ENCODE measurements at regions not wholly inside any gene's neighbourhood (a gene's known extent, or its start where the extent isn't known, plus 50 kb on each side); places are given as distances from the start of the nearest gene placed in this dataset.
"Not testable (repeated sequence)": the region's sequence is repeated elsewhere in the genome, so short reads cannot be mapped to it uniquely, and the experiment has no call there.

DNA sequence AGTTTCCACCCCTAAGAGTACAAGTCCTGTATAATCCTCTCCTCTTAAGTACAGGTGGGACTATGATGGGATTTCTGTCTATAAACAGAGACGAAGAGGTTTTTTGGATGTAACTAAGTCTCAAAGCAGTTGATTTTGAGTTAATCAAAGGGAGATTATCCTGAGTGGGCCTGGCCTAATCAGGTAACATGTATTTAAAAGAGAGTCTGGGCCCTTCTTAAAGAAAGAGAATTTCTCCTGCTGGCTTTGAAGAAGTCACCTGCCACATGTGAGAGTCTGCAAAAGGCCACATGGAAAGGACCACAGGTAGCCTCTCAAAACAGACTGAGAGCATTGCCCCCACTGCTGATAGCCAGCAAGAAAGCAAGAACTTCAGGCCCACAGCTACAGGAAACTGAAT, 142.3 kb downstream of the IRX5 start:
- Histone ChIP-seq H4K20me1 (ENCODE audit: control insufficient read depth, insufficient read depth, low read depth, low read length) (no peaks in the 10 kb centered on the region), H3K27me3 (ENCODE audit: control insufficient read depth, low read length) (no peaks in the 10 kb centered on the region), H3K4me3 (ENCODE audit: low read length) (no peak overlapping the region), H3F3A (ENCODE audit: control insufficient read depth, insufficient read depth) (no peaks in the 10 kb centered on the region), H3K4me2 (ENCODE audit: low read length) (no peak overlapping the region), H3K36me3 (ENCODE audit: control insufficient read depth, low read length) (no peaks in the 10 kb centered on the region), H3K9me2 (replicated peaks; ENCODE audit: control insufficient read depth, low read length) (no peaks in the 10 kb centered on the region), H3K9me3 (ENCODE audit: control insufficient read depth, insufficient read depth, low read length) (no peaks in the 10 kb centered on the region), H3K27ac (ENCODE audit: low read depth, low read length) (no peak overlapping the region), H3K79me2 (ENCODE audit: control insufficient read depth, low read length) (no peaks in the 10 kb centered on the region), H3K4me1 (ENCODE audit: control insufficient read depth, low read length) (no peaks in the 10 kb centered on the region)
- no peak for TF ChIP-seq EZH2phosphoT487 (IDR thresholded peaks at IDR 0.05; ENCODE audit: borderline replicate concordance, low read length)
- TF ChIP-seq, protein P1, sequence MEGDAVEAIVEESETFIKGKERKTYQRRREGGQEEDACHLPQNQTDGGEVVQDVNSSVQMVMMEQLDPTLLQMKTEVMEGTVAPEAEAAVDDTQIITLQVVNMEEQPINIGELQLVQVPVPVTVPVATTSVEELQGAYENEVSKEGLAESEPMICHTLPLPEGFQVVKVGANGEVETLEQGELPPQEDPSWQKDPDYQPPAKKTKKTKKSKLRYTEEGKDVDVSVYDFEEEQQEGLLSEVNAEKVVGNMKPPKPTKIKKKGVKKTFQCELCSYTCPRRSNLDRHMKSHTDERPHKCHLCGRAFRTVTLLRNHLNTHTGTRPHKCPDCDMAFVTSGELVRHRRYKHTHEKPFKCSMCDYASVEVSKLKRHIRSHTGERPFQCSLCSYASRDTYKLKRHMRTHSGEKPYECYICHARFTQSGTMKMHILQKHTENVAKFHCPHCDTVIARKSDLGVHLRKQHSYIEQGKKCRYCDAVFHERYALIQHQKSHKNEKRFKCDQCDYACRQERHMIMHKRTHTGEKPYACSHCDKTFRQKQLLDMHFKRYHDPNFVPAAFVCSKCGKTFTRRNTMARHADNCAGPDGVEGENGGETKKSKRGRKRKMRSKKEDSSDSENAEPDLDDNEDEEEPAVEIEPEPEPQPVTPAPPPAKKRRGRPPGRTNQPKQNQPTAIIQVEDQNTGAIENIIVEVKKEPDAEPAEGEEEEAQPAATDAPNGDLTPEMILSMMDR (IDR thresholded peaks at IDR 0.05; ENCODE audit: low read depth, low read length, poor library complexity, severe bottlenecking) = no peak

DNA sequence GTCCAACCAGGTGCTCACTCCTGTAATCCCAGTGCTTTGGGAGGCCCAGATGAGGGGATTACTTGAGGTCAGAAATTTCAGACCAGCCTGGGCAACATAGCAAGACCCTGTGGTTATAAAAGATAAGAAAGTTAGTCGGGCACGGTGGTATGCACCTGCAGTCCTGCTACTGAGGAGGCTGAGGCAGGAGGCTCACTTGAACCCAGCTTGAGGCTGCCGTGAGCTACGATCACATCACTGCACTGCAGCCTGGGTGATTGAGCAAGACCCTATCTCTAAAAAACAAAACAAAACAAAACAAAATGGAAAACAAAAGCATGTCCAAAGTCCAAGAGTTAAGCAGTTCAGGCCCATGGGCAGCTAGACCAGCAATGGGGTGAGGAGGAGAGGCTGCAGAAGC, 143.2 kb downstream of the IRX5 start:
- Histone ChIP-seq H3K4me2 (ENCODE audit: low read length) (no peak overlapping the region), H3K4me3 (ENCODE audit: low read length) (no peak overlapping the region), H3K79me2 (ENCODE audit: control insufficient read depth, low read length) (no peaks in the 10 kb centered on the region), H3K36me3 (ENCODE audit: control insufficient read depth, low read length) (no peaks in the 10 kb centered on the region), H3K9me2 (replicated peaks; ENCODE audit: control insufficient read depth, low read length) (no peaks in the 10 kb centered on the region), H3K27ac (ENCODE audit: low read depth, low read length) (no peak overlapping the region), H3F3A (ENCODE audit: control insufficient read depth, insufficient read depth) (no peaks in the 10 kb centered on the region), H3K27me3 (ENCODE audit: control insufficient read depth, low read length) (no peaks in the 10 kb centered on the region), H3K4me1 (ENCODE audit: control insufficient read depth, low read length) (no peaks in the 10 kb centered on the region), H4K20me1 (ENCODE audit: control insufficient read depth, insufficient read depth, low read depth, low read length) (no peaks in the 10 kb centered on the region), H3K9me3 (ENCODE audit: control insufficient read depth, insufficient read depth, low read length) (no peaks in the 10 kb centered on the region)
- TF ChIP-seq EZH2phosphoT487 (IDR thresholded peaks at IDR 0.05; ENCODE audit: borderline replicate concordance, low read length) = no peak
- TF ChIP-seq, protein P1 (IDR thresholded peaks at IDR 0.05; ENCODE audit: low read depth, low read length, poor library complexity, severe bottlenecking) = no peak

DNA sequence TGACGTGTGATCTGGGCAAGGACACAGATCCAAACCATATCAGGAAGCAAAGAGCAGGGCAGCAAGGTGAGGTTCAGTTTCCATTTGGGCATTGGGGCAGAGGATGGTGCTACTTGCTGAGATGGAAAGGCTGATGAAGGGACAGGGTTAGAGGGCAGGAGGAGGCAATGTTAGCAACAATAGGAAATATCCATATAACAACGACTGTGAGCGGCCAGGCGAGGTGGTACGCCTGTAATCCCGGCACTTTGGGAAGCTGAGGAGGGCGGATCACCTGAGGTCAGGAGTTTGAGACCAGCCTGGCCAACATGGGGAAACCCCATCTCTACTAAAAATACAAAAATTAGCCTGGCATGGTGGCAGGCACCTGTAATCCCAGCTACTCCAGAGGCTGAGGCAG, 144.5 kb downstream of the IRX5 start:
- H3K79me2 ChIP-seq (ENCODE audit: control insufficient read depth, low read length); H4K20me1 ChIP-seq (ENCODE audit: control insufficient read depth, insufficient read depth, low read depth, low read length); H3F3A ChIP-seq (ENCODE audit: control insufficient read depth, insufficient read depth); H3K4me1 ChIP-seq (ENCODE audit: control insufficient read depth, low read length); H3K27me3 ChIP-seq (ENCODE audit: control insufficient read depth, low read length); H3K27ac ChIP-seq (ENCODE audit: low read depth, low read length); H3K9me2 ChIP-seq (replicated peaks; ENCODE audit: control insufficient read depth, low read length); H3K9me3 ChIP-seq (ENCODE audit: control insufficient read depth, insufficient read depth, low read length); H3K4me3 ChIP-seq (ENCODE audit: low read length); H3K36me3 ChIP-seq (ENCODE audit: control insufficient read depth, low read length); H3K4me2 ChIP-seq (ENCODE audit: low read length): not testable (repeated sequence)

DNA sequence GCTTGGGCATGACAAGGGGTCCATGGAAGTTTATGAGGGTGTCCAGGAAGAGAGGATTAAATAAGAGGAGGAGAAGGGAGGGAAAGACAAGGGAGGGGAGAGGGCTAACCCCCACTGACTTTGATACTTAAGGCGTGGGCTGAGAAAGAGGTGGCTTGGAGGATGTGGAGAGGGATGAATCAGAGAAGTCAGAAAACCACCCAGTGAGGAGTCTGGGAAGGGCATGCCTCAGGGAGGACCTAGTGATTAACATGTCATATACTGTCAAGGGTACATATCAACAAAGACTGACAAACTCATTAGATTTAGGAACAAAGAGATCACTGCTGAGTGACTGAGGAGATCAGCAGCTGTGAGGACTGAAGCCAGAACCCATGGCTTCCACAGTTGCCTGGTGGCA, 145.4 kb downstream of the IRX5 start:
- Histone ChIP-seq H3K27me3 (ENCODE audit: control insufficient read depth, low read length) (no peaks in the 10 kb centered on the region), H3K9me3 (ENCODE audit: control insufficient read depth, insufficient read depth, low read length) (no peaks in the 10 kb centered on the region), H3K79me2 (ENCODE audit: control insufficient read depth, low read length) (no peaks in the 10 kb centered on the region), H4K20me1 (ENCODE audit: control insufficient read depth, insufficient read depth, low read depth, low read length) (no peaks in the 10 kb centered on the region), H3F3A (ENCODE audit: control insufficient read depth, insufficient read depth) (no peaks in the 10 kb centered on the region), H3K36me3 (ENCODE audit: control insufficient read depth, low read length) (no peaks in the 10 kb centered on the region), H3K27ac (ENCODE audit: low read depth, low read length) (no peak overlapping the region), H3K4me1 (ENCODE audit: control insufficient read depth, low read length) (no peaks in the 10 kb centered on the region), H3K4me2 (ENCODE audit: low read length) (no peak overlapping the region), H3K4me3 (ENCODE audit: low read length) (no peak overlapping the region), H3K9me2 (replicated peaks; ENCODE audit: control insufficient read depth, low read length) (no peaks in the 10 kb centered on the region)
- no peak for TF ChIP-seq EZH2phosphoT487 (IDR thresholded peaks at IDR 0.05; ENCODE audit: borderline replicate concordance, low read length)
- TF ChIP-seq, protein P1 (IDR thresholded peaks at IDR 0.05; ENCODE audit: low read depth, low read length, poor library complexity, severe bottlenecking) = no peak

Data from DOHH2 (cell line).